ENCODE measurements at regions not wholly inside any gene's neighbourhood (a gene's known extent, or its start where the extent isn't known, plus 50 kb on each side); places are given as distances from the start of the nearest gene placed in this dataset.
"Not testable (repeated sequence)": the region's sequence is repeated elsewhere in the genome, so short reads cannot be mapped to it uniquely, and the experiment has no call there.

GRCh38 chr4:189846094-189846493, 94.6 kb upstream of the FRG1 start:
- H3K4me3 Mint-ChIP-seq, DNase-seq, H3K36me3 Mint-ChIP-seq, H3K27ac Mint-ChIP-seq, H3K9me3 Mint-ChIP-seq, H3K4me1 Mint-ChIP-seq, CTCF ChIA-PET, H3K27me3 Mint-ChIP-seq: not testable (repeated sequence)

- not testable (repeated sequence) for H3K27ac Mint-ChIP-seq
These were observed 94.1 kb upstream of the FRG1 start for GRCh38 chr4:189846608-189847007.

GRCh38 chr4:189848672-189849071, 92.0 kb upstream of the FRG1 start:
- CTCF ChIA-PET, DNase-seq, H3K27ac Mint-ChIP-seq, H3K4me3 Mint-ChIP-seq, H3K27me3 Mint-ChIP-seq, H3K9me3 Mint-ChIP-seq, H3K4me1 Mint-ChIP-seq, H3K36me3 Mint-ChIP-seq: not testable (repeated sequence)

More at GRCh38 chr4:189846608-189847007, 94.1 kb upstream of the FRG1 start:
- DNase-seq, H3K4me1 Mint-ChIP-seq, H3K27me3 Mint-ChIP-seq, CTCF ChIA-PET, H3K36me3 Mint-ChIP-seq, H3K9me3 Mint-ChIP-seq, H3K4me3 Mint-ChIP-seq: not testable (repeated sequence)

GRCh38 chr4:189850239-189850856, 90.3 kb upstream of the FRG1 start:
- H3K4me1 Mint-ChIP-seq = no peaks in the 10 kb centered on the region
- CTCF ChIA-PET = no interaction called here
- H3K27me3 Mint-ChIP-seq = no peaks in the 10 kb centered on the region
- H3K9me3 Mint-ChIP-seq = no peaks in the 10 kb centered on the region
- no peak overlapping the region for H3K4me3 Mint-ChIP-seq
- DNase-seq = no peak
- no peaks in the 10 kb centered on the region for H3K36me3 Mint-ChIP-seq
- no peak overlapping the region for H3K27ac Mint-ChIP-seq

- no peaks in the 10 kb centered on the region for H3K36me3 Mint-ChIP-seq
These were observed 82.2 kb upstream of the FRG1 start for GRCh38 chr4:189858435-189858834.

GRCh38 chr4:189861101-189861500, 79.6 kb upstream of the FRG1 start:
- Mint-ChIP-seq H3K4me3 (no peak overlapping the region), H3K27me3 (no peaks in the 10 kb centered on the region), H3K4me1 (no peaks in the 10 kb centered on the region), H3K36me3 (no peaks in the 10 kb centered on the region), H3K9me3 (no peaks in the 10 kb centered on the region), H3K27ac (no peak overlapping the region)
- no peak for DNase-seq
- CTCF ChIA-PET = no interaction called here

More at GRCh38 chr4:189858435-189858834, 82.2 kb upstream of the FRG1 start:
- Mint-ChIP-seq H3K9me3 (no peaks in the 10 kb centered on the region), H3K27me3 (no peaks in the 10 kb centered on the region), H3K4me1 (no peaks in the 10 kb centered on the region), H3K4me3 (no peak overlapping the region), H3K27ac (no peak overlapping the region)
- no peak for DNase-seq
- CTCF ChIA-PET = no interaction called here

- Mint-ChIP-seq H3K36me3 (no peaks in the 10 kb centered on the region), H3K4me3 (no peak overlapping the region), H3K27me3 (no peaks in the 10 kb centered on the region), H3K4me1 (no peaks in the 10 kb centered on the region), H3K27ac (no peak overlapping the region), H3K9me3 (peaks cover 2% of the 10 kb centered on the region)
- CTCF ChIA-PET = no interaction called here
- DNase-seq = no peak
These were observed 71.4 kb upstream of the FRG1 start for GRCh38 chr4:189869236-189869635.

- Mint-ChIP-seq H3K9me3 (peaks cover 2% of the 10 kb centered on the region), H3K4me1 (no peaks in the 10 kb centered on the region), H3K36me3 (no peaks in the 10 kb centered on the region), H3K27ac (no peak overlapping the region), H3K4me3 (no peak overlapping the region), H3K27me3 (no peaks in the 10 kb centered on the region)
- CTCF ChIA-PET = no interaction called here
- DNase-seq = no peak
These were observed 70.0 kb upstream of the FRG1 start for GRCh38 chr4:189870511-189871234.

- no peak overlapping the region for H3K4me3 Mint-ChIP-seq
- DNase-seq = no peak
- no peaks in the 10 kb centered on the region for H3K4me1 Mint-ChIP-seq
- H3K36me3 Mint-ChIP-seq = no peaks in the 10 kb centered on the region
- H3K27ac Mint-ChIP-seq = no peak overlapping the region
- peaks cover 2% of the 10 kb centered on the region for H3K9me3 Mint-ChIP-seq
- no peaks in the 10 kb centered on the region for H3K27me3 Mint-ChIP-seq
- CTCF ChIA-PET = no interaction called here
These were observed 66.1 kb upstream of the FRG1 start for GRCh38 chr4:189874591-189874990.

- CTCF ChIA-PET = not testable (repeated sequence)
These were observed 59.5 kb upstream of the FRG1 start for GRCh38 chr4:189881190-189881589.

GRCh38 chr4:189888407-189888806, 52.3 kb upstream of the FRG1 start:
- H3K4me3 Mint-ChIP-seq, H3K27ac Mint-ChIP-seq, H3K27me3 Mint-ChIP-seq, H3K4me1 Mint-ChIP-seq, H3K36me3 Mint-ChIP-seq, DNase-seq: not testable (repeated sequence)
- peaks cover 13% of the 10 kb centered on the region for H3K9me3 Mint-ChIP-seq
- CTCF ChIA-PET = interaction anchor here (1.2 kb wide), 1 partner anchor 17 kb away, joined by 4 read pairs; no protein-coding TSS in a partner anchor

More at GRCh38 chr4:189881190-189881589, 59.5 kb upstream of the FRG1 start:
- not testable (repeated sequence) for H3K36me3 Mint-ChIP-seq, H3K27ac Mint-ChIP-seq, DNase-seq, H3K27me3 Mint-ChIP-seq, H3K9me3 Mint-ChIP-seq, H3K4me1 Mint-ChIP-seq, H3K4me3 Mint-ChIP-seq
